ENCODE measurements at regions not wholly inside any gene's neighbourhood (a gene's known extent, or its start where the extent isn't known, plus 50 kb on each side); places are given as distances from the start of the nearest gene placed in this dataset.

- TF ChIP-seq EZH2 (IDR thresholded peaks at IDR 0.05), result no peak
- TF ChIP-seq POLR2AphosphoS5 (IDR thresholded peaks at IDR 0.05; ENCODE audit: borderline replicate concordance, low read depth, low read length), result no peak
- TF ChIP-seq FOXP2 (optimal IDR thresholded peaks at IDR 0.05; ENCODE audit: control extremely low read depth, extremely low read length, insufficient read depth), result no peak
Observed at GRCh38 chr2:21270708-21271122, 146.9 kb downstream of the TDRD15 start.

All from SK-N-MC (cell line).